ENCODE measurements at regions not wholly inside any gene's neighbourhood (a gene's known extent, or its start where the extent isn't known, plus 50 kb on each side); places are given as distances from the start of the nearest gene placed in this dataset.
"Not testable (repeated sequence)": the region's sequence is repeated elsewhere in the genome, so short reads cannot be mapped to it uniquely, and the experiment has no call there.

- peak; percentile 15 for DNase-seq
Observed at GRCh38 chr1:178644308-178645120, 80.5 kb upstream of the RALGPS2 start.

GRCh38 chr1:178645157-178645807, 79.8 kb upstream of the RALGPS2 start:
- DNase-seq, result peak; percentile 75

GRCh38 chr1:178645808-178646200, 79.2 kb upstream of the RALGPS2 start:
- no peak for DNase-seq

GRCh38 chr1:178646821-178647220, 78.2 kb upstream of the RALGPS2 start:
- no peak for DNase-seq

GRCh38 chr1:178648151-178648550, 76.9 kb upstream of the RALGPS2 start:
- DNase-seq, result no peak

GRCh38 chr1:178649582-178650350, 75.3 kb upstream of the RALGPS2 start:
- DNase-seq, result no peak

- peak; percentile 47 for DNase-seq
Observed at GRCh38 chr1:178650934-178651511, 74.0 kb upstream of the RALGPS2 start.

GRCh38 chr1:178651742-178652141, 73.3 kb upstream of the RALGPS2 start:
- peak; percentile 91 for DNase-seq

GRCh38 chr1:178652506-178653490, 72.2 kb upstream of the RALGPS2 start:
- no peak for DNase-seq

GRCh38 chr1:178659789-178660208, 65.2 kb upstream of the RALGPS2 start:
- DNase-seq, result no peak

GRCh38 chr1:178660461-178660860, 64.6 kb upstream of the RALGPS2 start:
- DNase-seq, result no peak

- DNase-seq, result no peak
Observed at GRCh38 chr1:178664278-178664677, 60.8 kb upstream of the RALGPS2 start.

- DNase-seq, result no peak
Observed at GRCh38 chr1:178665579-178665978, 59.5 kb upstream of the RALGPS2 start.

GRCh38 chr1:178666891-178667290, 58.2 kb upstream of the RALGPS2 start:
- not testable (repeated sequence) for DNase-seq

GRCh38 chr1:178672434-178672833, 52.6 kb upstream of the RALGPS2 start:
- DNase-seq, result no peak

- not testable (repeated sequence) for DNase-seq
Observed at GRCh38 chr1:178674559-178674958, 50.5 kb upstream of the RALGPS2 start.

Data from NCI-H524 treated with DMSO at 0.1 percent for 48 hours (cell line).